K562 (cell line): ENCODE measurements at regions not wholly inside any gene's neighbourhood (a gene's known extent, or its start where the extent isn't known, plus 50 kb on each side); places are given as distances from the start of the nearest gene placed in this dataset.

Experiments used
- ATAC-seq: fragments of 200-7000 bp; cut with Tn5 transposase; 3 replicates; pipeline ENCODE4 v1.9.1; 2020; ENCODE audit warnings: moderate library complexity
- BruUV-seq: library from RNA; stranded (reverse); fragments of 400-500 nt; replicated peaks from 2 replicates; lab custom pipeline; 2021; lab: Mats Ljungman, UMichigan
- CTCF ChIA-PET: fragments of 300-600 bp; formaldehyde crosslinking; extraction: SDS; loops from one replicate; lab custom pipeline; 2021; ENCODE audit warnings: low intra/inter-chr PET ratio; lab: Yijun Ruan, JAX
- POLR2A ChIA-PET: fragments of 300-600, 350-650 bp; sonication (Branson Sonifier 250); formaldehyde crosslinking; extraction: SDS; loops from one replicate; lab custom pipeline; 2021; ENCODE audit warnings: antibody characterized with exemption, inconsistent platforms; lab: Yijun Ruan, JAX
- DNase-seq, 4 experiments: peaks; one replicate each; pipeline versions ENCODE4 v3.0.0 to v3.0.0-alpha.2; 2011 to 2018; ENCODE audit warnings: low spot score in 3 of 4, mixed read lengths in 3 of 4; ENCODE audit errors: extremely low read depth in 1 of 4
- FAIRE-seq: peaks from 2 replicates; lab custom pipeline; 2011; peaks lifted over from hg19 to GRCh38; lab: Jason Lieb, UNC
- H2AFZ ChIP-seq: 2 replicates; pipeline ENCODE4 v1.6.0; 2011; ENCODE audit warnings: low read depth, low read length, control low read depth, inconsistent platforms
- H3K27ac ChIP-seq: fragments of 200-600 bp; 3 replicates; pipeline ENCODE4 v1.8.0; 2011; ENCODE audit warnings: low read depth, mild to moderate bottlenecking, control low read depth, inconsistent platforms, low read length, moderate library complexity, mixed read lengths; ENCODE audit errors: extremely low read depth
- H3K27me3 ChIP-seq, 2 experiments: fragments of 300-600 bp in 1 of 2; 2 replicates in 1 of 2; 3 replicates in 1 of 2; pipeline versions ENCODE4 v1.6.0 to v1.8.0; 2011; ENCODE audit warnings: inconsistent platforms in 2 of 2, low read length in 2 of 2, mild to moderate bottlenecking in 1 of 2, mixed read lengths in 1 of 2, moderate library complexity in 1 of 2; ENCODE audit not compliant: control insufficient read depth in 2 of 2, insufficient read depth in 2 of 2
- H3K36me3 ChIP-seq: fragments of 300-600 bp; 3 replicates; pipeline ENCODE4 v1.8.0; 2011; ENCODE audit warnings: mild to moderate bottlenecking, low read length, inconsistent platforms; ENCODE audit not compliant: control insufficient read depth, insufficient read depth
- H3K4me1 ChIP-seq, 2 experiments: fragments of 200-600 bp in 1 of 2; replicated peaks in 1 of 2; 2 replicates in 1 of 2; 3 replicates in 1 of 2; pipeline versions ENCODE4 v1.5.1 to v1.8.0; 2011; ENCODE audit warnings: inconsistent platforms in 2 of 2, low read length in 2 of 2, mild to moderate bottlenecking in 1 of 2, mixed read lengths in 1 of 2, moderate library complexity in 1 of 2; ENCODE audit not compliant: control insufficient read depth in 2 of 2, insufficient read depth in 2 of 2
- H3K4me2 ChIP-seq: 2 replicates; pipeline ENCODE4 v1.6.1; 2011; ENCODE audit warnings: low read length, control low read depth, inconsistent platforms, mixed read lengths; ENCODE audit not compliant: insufficient read depth
- H3K4me3 ChIP-seq: fragments of 200-600 bp; sonication (generic), shearing (Covaris generic); 2 replicates; pipeline ENCODE4 v1.5.1; 2016; ENCODE audit warnings: control low read depth, inconsistent platforms
- H3K79me2 ChIP-seq: fragments of 200-600 bp; 3 replicates; pipeline ENCODE4 v1.8.0; 2011; ENCODE audit warnings: low read length, inconsistent platforms; ENCODE audit not compliant: control insufficient read depth, insufficient read depth
- H3K9ac ChIP-seq, 2 experiments: 2 replicates each; pipeline versions ENCODE4 v1.6.0 to v1.6.1; 2011; ENCODE audit warnings: low read depth in 2 of 2, low read length in 2 of 2, control low read depth in 1 of 2, inconsistent platforms in 1 of 2, mild to moderate bottlenecking in 1 of 2, mixed read lengths in 1 of 2; ENCODE audit not compliant: insufficient read depth in 1 of 2
- H3K9me1 ChIP-seq: one replicate; pipeline ENCODE4 v1.6.0; 2011; ENCODE audit warnings: inconsistent platforms, mild to moderate bottlenecking, low read length, moderate library complexity; ENCODE audit not compliant: control insufficient read depth, insufficient read depth
- H3K9me3 ChIP-seq: replicated peaks from 2 replicates; pipeline ENCODE4 v1.5.1; 2011; ENCODE audit warnings: low read depth, low read length, inconsistent platforms; ENCODE audit not compliant: control insufficient read depth, insufficient read depth
- H4K20me1 ChIP-seq: replicated peaks from 2 replicates; pipeline ENCODE4 v1.6.1; 2011; ENCODE audit warnings: low read length, inconsistent platforms, mixed read lengths; ENCODE audit not compliant: control insufficient read depth, insufficient read depth
- DMBX1 ChIP-seq: fragments of 250-450 bp; sonication (Bioruptor Pico); IDR thresholded peaks from 2 replicates; pipeline ENCODE4 v1.8.0; 2022; ENCODE audit warnings: inconsistent platforms, mild to moderate bottlenecking, moderate library complexity, borderline replicate concordance
- E2F3 ChIP-seq: fragments of 250-450 bp; sonication (Bioruptor Pico); IDR thresholded peaks from 2 replicates; pipeline ENCODE4 v1.4.0; 2020; ENCODE audit warnings: mild to moderate bottlenecking
- HNRNPUL1 ChIP-seq: fragments of 200-400 bp; formaldehyde crosslinking; IDR thresholded peaks from 2 replicates; pipeline ENCODE4 v1.6.1; 2017; ENCODE audit warnings: low read length
- MED1 ChIP-seq: sonication (generic); formaldehyde crosslinking; IDR thresholded peaks from 2 replicates; pipeline ENCODE4 v1.8.1; 2023; ENCODE audit warnings: missing genetic modification reagents, borderline replicate concordance
- MEIS2 ChIP-seq: fragments of 450-650 bp; IDR thresholded peaks from 2 replicates; pipeline ENCODE4 v1.6.1; 2014; ENCODE audit warnings: mild to moderate bottlenecking; ENCODE audit not compliant: partially characterized antibody
- NBN ChIP-seq: fragments of 450-650 bp; IDR thresholded peaks from 2 replicates; pipeline ENCODE4 v1.6.1; 2016; ENCODE audit warnings: low read depth, mild to moderate bottlenecking
- PBX2 ChIP-seq, 2 experiments: IDR thresholded peaks in 1 of 2; conservative IDR thresholded peaks in 1 of 2; 2 replicates each; pipeline ENCODE4 v1.6.1; 2016; ENCODE audit warnings: low read depth in 2 of 2, mild to moderate bottlenecking in 1 of 2, missing compliant biosample characterization in 1 of 2, missing genetic modification characterization in 1 of 2, moderate library complexity in 1 of 2
- PPARD ChIP-seq: fragments of 250-450 bp; sonication (Bioruptor Pico); IDR thresholded peaks from 2 replicates; pipeline ENCODE4 v1.8.0; 2022; ENCODE audit warnings: inconsistent platforms, mild to moderate bottlenecking, moderate library complexity
- SETDB1 ChIP-seq: IDR thresholded peaks from one replicate; pipeline ENCODE4 v1.6.1; 2012; ENCODE audit warnings: low read length, control low read depth, inconsistent platforms
- SREBF1 ChIP-seq: fragments of 150-350 bp; IDR thresholded peaks from 2 replicates; pipeline ENCODE4 v1.6.1; 2014; ENCODE audit warnings: antibody characterized with exemption, low read depth, low read length, borderline replicate concordance
- STAT5A ChIP-seq: IDR thresholded peaks from 2 replicates; pipeline ENCODE4 v1.6.1; 2012; ENCODE audit warnings: low read length, inconsistent platforms, borderline replicate concordance
- TBP ChIP-seq: optimal IDR thresholded peaks from 2 replicates; pipeline ENCODE3; 2011; ENCODE audit warnings: low read depth, low read length, improper control_type of control experiment
- TRIM28 ChIP-seq: fragments of 450-650 bp; IDR thresholded peaks from 2 replicates; pipeline ENCODE4 v1.6.1; 2017
- WGBS: fragments of 100-300 bp; shearing (Covaris generic); methylation state at CpG from one replicate; pipeline ENCODE4 v1.1.6; 2016; ENCODE audit warnings: low coverage, mixed read lengths; ENCODE audit not compliant: insufficient coverage; ENCODE audit errors: missing lambda C conversion rate; 5-methylcytosine and 5-hydroxymethylcytosine counted together
- in situ Hi-C: fragments of 300-500 bp; cut with MboI; formaldehyde crosslinking; loops from 4 replicates; pipeline ENCODE4 v1.15.0; 2018; ENCODE audit warnings: inconsistent platforms, mixed read lengths
- intact Hi-C: fragments of 100-400 bp; cut with micrococcal nuclease; formaldehyde crosslinking; loops from 2 replicates; pipeline ENCODE4 v1.14.2; 2022

GRCh38 chr1:221276896-221277409, 397.7 kb downstream of the HLX start:
- WGBS: 0% methylated on average over 1 of the region's 1 CpG
- no peak for ATAC-seq

More at GRCh38 chr1:221276896-221277409, 397.7 kb downstream of the HLX start:
- DNase-seq (no peak), FAIRE-seq (no peak)
- in situ Hi-C loops (no loop called here), intact Hi-C loops (no loop called here)
- no TSS peak for BruUV-seq
- no peak overlapping the region for H3K4me2 ChIP-seq
- no peak overlapping the region for H3K9ac ChIP-seq
- no peaks in the 10 kb centered on the region for H3K9me3 ChIP-seq
- TF ChIP-seq MED1 (no peak), E2F3 (CRISPR knock-in tag) (no peak), MEIS2 (no peak), HNRNPUL1 (no peak), PBX2 (CRISPR knock-in tag; IDR thresholded peaks at IDR 0.05; ENCODE audit: low read depth) (no peak), PBX2 (tag; conservative IDR thresholded peaks at IDR 0.05; ENCODE audit: low read depth) (no peak), STAT5A (no peak), SREBF1 (no peak), TRIM28 (no peak), PPARD (no peak), TBP (no peak), DMBX1 (CRISPR knock-in tag) (no peak), SETDB1 (no peak), NBN (no peak)
- no peak overlapping the region for H3K27ac ChIP-seq
- H2AFZ ChIP-seq: no peak overlapping the region
- H3K9me1 ChIP-seq: no peaks in the 10 kb centered on the region
- no peaks in the 10 kb centered on the region for H3K36me3 ChIP-seq
- no peaks in the 10 kb centered on the region for H3K4me1 ChIP-seq
- H3K27me3 ChIP-seq: no peaks in the 10 kb centered on the region
- no peak overlapping the region for H3K4me3 ChIP-seq
- no peaks in the 10 kb centered on the region for H4K20me1 ChIP-seq
- POLR2A ChIA-PET: no interaction called here
- no peaks in the 10 kb centered on the region for H3K79me2 ChIP-seq
- CTCF ChIA-PET: no interaction called here
